HG02571 (cell line): ENCODE measurements at regions not wholly inside any gene's neighbourhood (a gene's known extent, or its start where the extent isn't known, plus 50 kb on each side); places are given as distances from the start of the nearest gene placed in this dataset.
"Not testable (repeated sequence)": the region's sequence is repeated elsewhere in the genome, so short reads cannot be mapped to it uniquely, and the experiment has no call there.

Source experiments
- ATAC-seq: cut with Tn5 transposase; IDR thresholded peaks from one replicate; pipeline ENCODE4 v1.9.1; 2021; ENCODE audit warnings: mild to moderate bottlenecking, moderate library complexity; ENCODE audit not compliant: unreplicated experiment

DNA sequence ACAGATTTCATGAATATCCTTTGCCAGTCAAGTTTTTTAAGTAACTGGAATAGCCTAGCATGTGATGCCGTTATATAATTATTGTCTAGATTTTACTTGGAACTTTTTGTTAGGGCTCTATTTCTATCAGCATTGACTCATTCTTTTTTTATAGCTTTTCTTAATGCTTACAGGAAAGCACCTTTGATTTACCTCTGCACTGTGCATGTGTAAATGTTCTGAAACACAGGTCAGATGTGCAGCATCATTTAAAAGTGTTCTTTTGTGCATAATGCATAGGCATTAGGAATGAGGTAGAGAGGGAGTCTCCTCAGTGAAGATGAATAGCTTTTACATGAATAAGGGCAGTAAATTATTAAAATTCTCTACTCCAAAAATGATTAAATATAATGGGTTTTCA lies 669.3 kb upstream of the MBL2 start:
- no peak for ATAC-seq

- ATAC-seq, result no peak
These were observed 668.0 kb upstream of the MBL2 start for GRCh38 chr10:53440601-53441000.

DNA sequence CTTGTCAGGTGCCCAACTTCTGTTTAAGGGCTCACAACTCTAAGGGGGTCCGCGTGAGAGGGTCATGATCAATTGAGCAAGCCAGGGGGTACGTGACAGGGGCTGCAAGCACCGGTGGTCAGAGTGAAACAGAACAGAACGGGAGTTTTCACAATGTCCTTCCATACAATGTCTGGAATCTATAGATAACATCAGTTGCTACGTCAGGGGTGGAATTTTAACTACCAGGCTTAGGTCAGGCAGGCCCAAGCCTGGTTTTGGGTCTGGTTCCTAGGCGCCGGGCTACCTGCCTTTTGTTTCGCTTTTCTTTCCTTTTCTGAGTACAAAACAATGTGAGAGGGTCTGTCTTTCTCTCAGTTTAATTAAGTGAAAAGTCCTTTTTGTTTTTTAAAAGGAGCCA lies 666.5 kb upstream of the MBL2 start:
- ATAC-seq, result not testable (repeated sequence)

- ATAC-seq, result no peak
These were observed 661.8 kb upstream of the MBL2 start for GRCh38 chr10:53434413-53434812.

- no peak for ATAC-seq
These were observed 659.5 kb upstream of the MBL2 start for GRCh38 chr10:53432035-53432434.

GRCh38 chr10:53430974-53431373 lies 658.4 kb upstream of the MBL2 start:
- ATAC-seq, result no peak

- ATAC-seq, result no peak
These were observed 657.7 kb upstream of the MBL2 start for GRCh38 chr10:53430127-53430891.

DNA sequence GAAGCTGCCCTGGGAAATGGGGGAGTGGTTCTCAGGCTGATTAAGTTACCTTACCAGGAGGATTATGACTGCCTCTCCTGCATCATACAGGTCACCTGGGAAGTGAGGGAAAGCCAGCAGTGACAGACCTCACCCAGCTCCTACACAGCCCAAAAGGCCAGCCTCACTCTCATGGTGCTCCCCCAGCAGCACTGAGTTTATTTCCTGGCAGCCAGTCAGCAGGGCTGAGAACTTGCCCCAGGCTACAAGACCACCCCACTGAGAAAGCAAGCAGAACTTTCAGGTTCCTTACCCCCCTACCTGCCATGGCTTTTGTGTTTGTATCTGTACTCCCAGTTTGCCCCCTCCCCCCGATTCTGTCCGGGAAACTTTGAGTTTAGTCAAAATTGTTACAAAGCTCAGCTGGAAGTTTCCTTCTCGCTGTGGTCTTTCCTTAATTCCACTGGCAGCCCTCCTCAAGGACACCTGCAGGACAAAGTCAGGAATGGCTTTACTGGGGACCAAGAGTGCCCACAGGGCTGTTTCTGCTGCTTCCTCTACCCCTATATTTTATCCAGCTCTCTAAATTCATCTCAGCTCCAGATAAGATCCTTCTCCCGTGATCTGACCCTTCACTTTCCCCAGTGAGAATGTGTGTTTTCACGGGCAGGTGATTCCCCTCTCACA lies 649.8 kb upstream of the MBL2 start:
- no peak for ATAC-seq

DNA sequence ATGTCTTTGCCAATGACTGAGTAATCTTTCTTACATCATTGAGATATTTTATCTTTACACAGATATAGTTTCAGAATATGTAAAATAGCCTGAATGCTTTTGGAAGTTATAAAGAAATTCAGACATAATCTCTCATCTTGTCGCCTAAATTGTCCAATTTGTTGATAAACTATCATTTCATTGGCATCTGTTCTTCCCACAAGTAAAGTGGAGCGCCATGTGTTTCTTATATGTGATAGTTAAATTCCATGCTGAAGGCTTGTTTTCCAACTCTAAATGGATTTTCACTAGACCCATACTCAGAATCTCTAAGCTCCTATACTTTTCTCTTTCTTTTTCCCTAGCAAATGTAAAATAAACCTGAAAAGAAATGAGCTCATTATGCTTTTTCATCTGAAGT lies 640.1 kb upstream of the MBL2 start:
- ATAC-seq, result no peak

- no peak for ATAC-seq
These were observed 633.9 kb upstream of the MBL2 start for GRCh38 chr10:53406532-53406931.

- no peak for ATAC-seq
These were observed 631.1 kb upstream of the MBL2 start for GRCh38 chr10:53403688-53404087.

- no peak for ATAC-seq
These were observed 630.0 kb upstream of the MBL2 start for GRCh38 chr10:53402594-53402993.

GRCh38 chr10:53401536-53401935 lies 629.0 kb upstream of the MBL2 start:
- ATAC-seq, result no peak

- ATAC-seq, result no peak
These were observed 624.3 kb upstream of the MBL2 start for GRCh38 chr10:53396876-53397275.

DNA sequence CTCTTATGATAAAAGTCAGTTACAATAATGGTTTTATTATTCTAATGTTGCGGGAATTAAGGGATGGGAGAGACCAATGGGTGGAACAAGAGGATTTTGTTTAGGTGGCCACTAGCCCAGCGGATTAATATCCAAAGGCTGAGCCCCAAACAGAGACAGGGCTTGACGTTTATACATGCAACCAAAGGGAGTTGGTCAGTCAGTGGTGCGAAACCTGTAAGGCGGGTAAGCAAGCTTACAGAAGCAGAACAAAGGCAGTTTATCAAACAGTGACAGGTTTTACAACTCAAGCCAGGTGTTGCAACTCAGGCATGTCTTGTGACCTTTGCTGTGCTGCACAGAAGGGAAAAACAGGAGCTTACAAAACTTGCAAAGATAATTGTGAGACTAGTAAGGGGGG lies 622.9 kb upstream of the MBL2 start:
- no peak for ATAC-seq

DNA sequence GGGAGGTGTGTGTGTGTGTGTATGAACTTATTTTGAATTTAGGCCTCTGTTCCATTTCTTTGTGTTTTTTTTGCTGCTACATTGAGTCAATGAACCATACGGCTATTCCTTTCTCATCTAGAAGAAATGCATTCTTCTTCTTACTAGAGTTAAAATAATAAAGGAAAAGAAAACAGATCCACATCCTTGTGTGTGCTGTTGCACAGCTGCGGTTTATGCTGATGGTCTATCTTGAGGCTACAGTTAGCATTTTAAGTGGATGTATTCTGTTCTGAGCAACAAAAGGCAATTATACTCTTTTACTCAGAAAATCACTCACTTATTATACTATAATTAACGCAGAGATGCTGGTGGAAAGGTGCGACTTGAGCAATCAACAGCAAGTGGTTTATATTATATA lies 615.0 kb upstream of the MBL2 start:
- no peak for ATAC-seq

- no peak for ATAC-seq
These were observed 610.0 kb upstream of the MBL2 start for GRCh38 chr10:53382543-53382942.

DNA sequence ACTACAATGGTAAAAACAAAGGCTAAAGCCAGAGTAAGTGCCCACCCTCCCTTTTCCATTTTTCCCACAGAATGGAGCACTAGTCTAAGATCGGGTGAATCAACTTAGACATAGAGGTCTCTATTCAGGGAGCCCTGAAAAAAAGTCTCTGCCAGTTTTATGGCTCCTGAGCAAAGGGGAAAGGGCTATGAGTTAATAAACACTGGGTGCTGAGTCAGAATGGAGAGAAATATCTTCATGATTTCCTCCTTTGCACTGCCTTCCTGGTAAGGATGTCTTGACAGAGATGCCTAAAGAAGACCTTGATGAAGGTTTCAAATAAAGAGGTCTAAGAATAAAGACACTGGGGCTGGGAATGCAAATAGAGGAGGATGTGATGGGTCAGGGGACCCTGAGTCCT lies 607.4 kb upstream of the MBL2 start:
- ATAC-seq, result no peak

- ATAC-seq, result no peak
These were observed 597.8 kb upstream of the MBL2 start for GRCh38 chr10:53370347-53370746.

GRCh38 chr10:53361936-53362335 lies 589.4 kb upstream of the MBL2 start:
- no peak for ATAC-seq

DNA sequence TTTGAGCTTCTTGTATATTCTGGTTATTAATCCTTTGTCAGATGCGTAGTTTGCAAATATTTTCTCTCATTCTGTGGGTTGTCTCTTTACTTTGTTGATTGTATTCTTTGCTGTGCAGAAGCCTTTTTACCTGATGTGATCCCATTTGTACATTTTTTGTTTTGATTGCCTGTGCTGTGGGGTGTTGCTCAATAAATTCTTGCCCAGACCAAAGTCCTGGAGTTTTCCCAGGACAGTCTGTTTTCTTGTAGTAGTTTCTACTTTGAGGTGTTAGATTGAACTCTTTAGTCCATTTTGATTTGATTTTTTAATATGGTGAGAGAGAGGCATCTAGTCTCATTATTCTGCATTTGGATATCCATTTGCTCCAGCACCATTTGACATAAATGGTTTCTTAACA lies 588.7 kb upstream of the MBL2 start:
- no peak for ATAC-seq

DNA sequence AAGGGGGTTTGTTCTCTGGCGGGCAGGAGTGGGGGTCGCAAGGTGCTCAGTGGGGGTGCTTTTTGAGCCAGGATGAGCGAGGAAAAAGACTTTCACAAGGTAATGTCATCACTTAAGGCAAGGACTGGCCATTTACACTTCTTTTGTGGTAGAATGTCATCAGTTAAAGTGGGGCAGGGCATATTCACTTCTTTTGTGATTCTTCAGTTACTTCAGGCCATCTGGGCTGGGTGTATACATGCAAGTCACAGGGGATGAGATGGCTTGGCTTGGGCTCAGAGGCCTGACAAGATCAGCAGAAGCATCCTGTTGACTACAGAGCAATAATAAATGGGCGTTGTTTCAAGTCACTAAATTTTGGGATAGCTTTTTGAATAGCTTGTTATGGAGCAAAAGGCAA lies 586.4 kb upstream of the MBL2 start:
- ATAC-seq, result not testable (repeated sequence)

GRCh38 chr10:53358536-53358935 lies 586.0 kb upstream of the MBL2 start:
- no peak for ATAC-seq
